Iris pigment epithelial cell (primary cell): ENCODE measurements at regions not wholly inside any gene's neighbourhood (a gene's known extent, or its start where the extent isn't known, plus 50 kb on each side); places are given as distances from the start of the nearest gene placed in this dataset.
A peak's percentile ranks its signal among the peaks of the same experiment; 100 is the strongest.

Experiments used
- DNase-seq: peaks from one replicate; pipeline ENCODE4 v3.0.0-alpha.2; 2011; ENCODE audit warnings: low read depth

GRCh38 chr2:180461761-180462160 is 454.7 kb upstream of the CWC22 start:
- no peak for DNase-seq

- DNase-seq: no peak
Measured at GRCh38 chr2:180456801-180457200, 449.7 kb upstream of the CWC22 start.

GRCh38 chr2:180450841-180451240 is 443.7 kb upstream of the CWC22 start:
- DNase-seq: no peak

GRCh38 chr2:180449171-180449915 is 442.2 kb upstream of the CWC22 start:
- no peak for DNase-seq

- DNase-seq: no peak
Measured at GRCh38 chr2:180446492-180446891, 439.4 kb upstream of the CWC22 start.

GRCh38 chr2:180443888-180444287 is 436.8 kb upstream of the CWC22 start:
- peak; percentile 24 for DNase-seq

GRCh38 chr2:180442860-180443644 is 436.0 kb upstream of the CWC22 start:
- peak; percentile 4 for DNase-seq

GRCh38 chr2:180419212-180419611 is 412.1 kb upstream of the CWC22 start:
- no peak for DNase-seq

- DNase-seq: no peak
Measured at GRCh38 chr2:180416627-180417026, 409.5 kb upstream of the CWC22 start.

GRCh38 chr2:180413336-180413735 is 406.2 kb upstream of the CWC22 start:
- DNase-seq: no peak

- DNase-seq: no peak
Measured at GRCh38 chr2:180412219-180412618, 405.1 kb upstream of the CWC22 start.

- no peak for DNase-seq
Measured at GRCh38 chr2:180411661-180412060, 404.6 kb upstream of the CWC22 start.

GRCh38 chr2:180406687-180407086 is 399.6 kb upstream of the CWC22 start:
- DNase-seq: no peak

- DNase-seq: no peak
Measured at GRCh38 chr2:180405520-180405919, 398.4 kb upstream of the CWC22 start.

- DNase-seq: no peak
Measured at GRCh38 chr2:180394305-180394704, 387.2 kb upstream of the CWC22 start.

GRCh38 chr2:180385601-180386201 is 378.6 kb upstream of the CWC22 start:
- peak; percentile 86 for DNase-seq

GRCh38 chr2:180376066-180376465 is 369.0 kb upstream of the CWC22 start:
- peak; percentile 3 for DNase-seq

- no peak for DNase-seq
Measured at GRCh38 chr2:180374502-180375281, 367.6 kb upstream of the CWC22 start.

- DNase-seq: no peak
Measured at GRCh38 chr2:180370511-180371205, 363.6 kb upstream of the CWC22 start.

GRCh38 chr2:180368881-180369280 is 361.8 kb upstream of the CWC22 start:
- no peak for DNase-seq

- no peak for DNase-seq
Measured at GRCh38 chr2:180367815-180368214, 360.7 kb upstream of the CWC22 start.

- no peak for DNase-seq
Measured at GRCh38 chr2:180366481-180366880, 359.4 kb upstream of the CWC22 start.
